Left ventricle myocardium inferior (tissue), 1 donor: ENCODE measurements at regions not wholly inside any gene's neighbourhood (a gene's known extent, or its start where the extent isn't known, plus 50 kb on each side); places are given as distances from the start of the nearest gene placed in this dataset.

ENCODE experiments used
- DNase-seq: peaks from one replicate; pipeline ENCODE4 v3.0.0-alpha.2; 2020
- H3K27ac ChIP-seq: fragments of 200-600 bp; replicated peaks from 2 replicates; pipeline ENCODE4 v1.8.0; 2021
- H3K27me3 ChIP-seq: fragments of 200-600 bp; 2 replicates; pipeline ENCODE4 v1.8.0; 2021; ENCODE audit warnings: low read depth
- H3K36me3 ChIP-seq: fragments of 200-600 bp; 2 replicates; pipeline ENCODE4 v1.8.0; 2021
- H3K4me1 ChIP-seq: fragments of 200-600 bp; 2 replicates; pipeline ENCODE4 v1.8.0; 2021
- H3K4me3 ChIP-seq: fragments of 200-600 bp; 2 replicates; pipeline ENCODE4 v1.8.0; 2021; ENCODE audit warnings: mild to moderate bottlenecking, moderate library complexity
- H3K9me3 ChIP-seq: fragments of 200-600 bp; replicated peaks from 2 replicates; pipeline ENCODE4 v1.8.0; 2021
- intact Hi-C: fragments of 100-400 bp; cut with micrococcal nuclease; formaldehyde crosslinking; loops from one replicate; pipeline ENCODE4 v1.11.0; 2022
- TF ChIP-seq, protein P1 (sequence below): fragments of 200-600 bp; IDR thresholded peaks from 2 replicates; pipeline ENCODE4 v1.8.0; 2021; ENCODE audit warnings: antibody characterized with exemption, mild to moderate bottlenecking, borderline replicate concordance
- donor health status: DM: no; HTN: yes; CAD: no; lungs with severe emphysema.

DNA sequence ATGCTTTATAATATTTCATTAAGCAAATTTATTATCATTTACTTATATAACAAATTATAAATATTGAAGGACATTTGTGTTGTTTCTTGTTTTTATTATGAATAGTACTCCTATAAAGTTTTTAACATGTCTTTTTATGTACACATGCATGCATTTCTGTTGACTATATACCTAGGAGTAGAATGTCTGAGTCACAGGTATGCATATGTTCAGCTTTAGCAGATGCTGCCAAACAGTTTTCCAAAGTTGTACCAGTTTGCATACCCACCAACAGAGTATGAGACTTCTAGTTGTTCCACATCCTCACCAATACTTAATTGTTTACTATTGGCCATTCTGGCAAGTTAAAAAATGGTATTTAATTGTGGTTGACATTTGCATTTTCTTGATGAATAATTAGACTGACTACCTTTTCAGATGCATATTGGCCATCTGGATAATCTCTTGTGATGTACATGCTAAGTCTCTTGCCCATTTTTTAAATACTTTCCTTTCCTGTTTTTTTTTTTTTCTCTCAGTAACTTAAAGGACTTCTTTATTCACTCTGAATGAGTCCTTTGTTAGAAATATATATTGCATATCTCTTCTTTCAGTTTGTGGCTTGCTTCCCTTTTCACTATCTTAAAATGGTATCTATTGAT is 132.2 kb upstream of the TRIM2 start:
- DNase-seq, result no peak
- TF ChIP-seq, protein P1, sequence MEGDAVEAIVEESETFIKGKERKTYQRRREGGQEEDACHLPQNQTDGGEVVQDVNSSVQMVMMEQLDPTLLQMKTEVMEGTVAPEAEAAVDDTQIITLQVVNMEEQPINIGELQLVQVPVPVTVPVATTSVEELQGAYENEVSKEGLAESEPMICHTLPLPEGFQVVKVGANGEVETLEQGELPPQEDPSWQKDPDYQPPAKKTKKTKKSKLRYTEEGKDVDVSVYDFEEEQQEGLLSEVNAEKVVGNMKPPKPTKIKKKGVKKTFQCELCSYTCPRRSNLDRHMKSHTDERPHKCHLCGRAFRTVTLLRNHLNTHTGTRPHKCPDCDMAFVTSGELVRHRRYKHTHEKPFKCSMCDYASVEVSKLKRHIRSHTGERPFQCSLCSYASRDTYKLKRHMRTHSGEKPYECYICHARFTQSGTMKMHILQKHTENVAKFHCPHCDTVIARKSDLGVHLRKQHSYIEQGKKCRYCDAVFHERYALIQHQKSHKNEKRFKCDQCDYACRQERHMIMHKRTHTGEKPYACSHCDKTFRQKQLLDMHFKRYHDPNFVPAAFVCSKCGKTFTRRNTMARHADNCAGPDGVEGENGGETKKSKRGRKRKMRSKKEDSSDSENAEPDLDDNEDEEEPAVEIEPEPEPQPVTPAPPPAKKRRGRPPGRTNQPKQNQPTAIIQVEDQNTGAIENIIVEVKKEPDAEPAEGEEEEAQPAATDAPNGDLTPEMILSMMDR, result no peak
- H3K4me3 ChIP-seq, result no peak overlapping the region
- no peaks in the 10 kb centered on the region for H3K4me1 ChIP-seq
- H3K36me3 ChIP-seq, result no peaks in the 10 kb centered on the region
- no peaks in the 10 kb centered on the region for H3K27me3 ChIP-seq
- no peaks in the 10 kb centered on the region for H3K9me3 ChIP-seq
- no peak overlapping the region for H3K27ac ChIP-seq
- intact Hi-C loops, result no loop called here

DNA sequence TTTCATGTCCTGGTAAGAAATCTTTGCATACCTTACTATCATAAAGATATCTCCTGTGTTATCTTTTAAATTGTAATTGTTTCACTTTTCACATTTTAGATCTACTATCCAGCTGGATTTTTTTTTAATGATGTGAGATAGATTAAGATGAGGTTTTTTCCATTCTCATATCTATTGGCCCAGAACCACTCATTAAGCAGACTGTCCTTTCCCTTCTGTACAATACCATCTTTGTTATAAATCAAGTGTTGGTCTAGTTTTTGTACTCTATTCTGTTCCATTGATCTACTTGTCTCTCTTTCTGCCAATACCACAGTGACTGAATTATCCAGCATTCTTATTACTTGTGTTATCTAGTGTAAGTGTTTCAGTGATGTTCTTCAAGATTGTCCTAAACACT is 131.6 kb upstream of the TRIM2 start:
- H3K27ac ChIP-seq, result no peak overlapping the region
- intact Hi-C loops, result no loop called here
- TF ChIP-seq, protein P1, result no peak
- no peaks in the 10 kb centered on the region for H3K27me3 ChIP-seq
- no peak for DNase-seq
- no peak overlapping the region for H3K4me3 ChIP-seq
- peaks cover under 1% of the 10 kb centered on the region for H3K9me3 ChIP-seq
- no peaks in the 10 kb centered on the region for H3K4me1 ChIP-seq
- H3K36me3 ChIP-seq, result no peaks in the 10 kb centered on the region

DNA sequence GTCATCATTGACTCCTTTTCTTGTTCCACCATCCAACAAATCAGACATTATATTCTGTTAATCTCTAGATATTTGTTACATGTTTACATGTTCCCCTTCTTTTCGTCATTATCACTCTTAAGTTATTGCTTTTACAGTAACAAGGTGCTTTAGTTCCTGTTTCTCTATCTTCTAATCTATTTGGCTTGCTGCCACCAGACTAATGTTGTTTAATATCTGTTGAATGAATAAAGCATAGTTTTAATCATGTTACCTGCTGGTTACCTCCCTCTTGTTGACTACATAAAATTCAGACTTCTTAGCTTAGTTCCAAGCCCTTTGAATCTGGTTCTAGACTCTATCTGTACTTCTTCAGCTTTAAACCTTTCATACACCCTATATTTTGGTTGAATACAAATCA is 129.8 kb upstream of the TRIM2 start:
- TF ChIP-seq, protein P1, result no peak
- DNase-seq, result no peak
- H3K27me3 ChIP-seq, result no peaks in the 10 kb centered on the region

DNA sequence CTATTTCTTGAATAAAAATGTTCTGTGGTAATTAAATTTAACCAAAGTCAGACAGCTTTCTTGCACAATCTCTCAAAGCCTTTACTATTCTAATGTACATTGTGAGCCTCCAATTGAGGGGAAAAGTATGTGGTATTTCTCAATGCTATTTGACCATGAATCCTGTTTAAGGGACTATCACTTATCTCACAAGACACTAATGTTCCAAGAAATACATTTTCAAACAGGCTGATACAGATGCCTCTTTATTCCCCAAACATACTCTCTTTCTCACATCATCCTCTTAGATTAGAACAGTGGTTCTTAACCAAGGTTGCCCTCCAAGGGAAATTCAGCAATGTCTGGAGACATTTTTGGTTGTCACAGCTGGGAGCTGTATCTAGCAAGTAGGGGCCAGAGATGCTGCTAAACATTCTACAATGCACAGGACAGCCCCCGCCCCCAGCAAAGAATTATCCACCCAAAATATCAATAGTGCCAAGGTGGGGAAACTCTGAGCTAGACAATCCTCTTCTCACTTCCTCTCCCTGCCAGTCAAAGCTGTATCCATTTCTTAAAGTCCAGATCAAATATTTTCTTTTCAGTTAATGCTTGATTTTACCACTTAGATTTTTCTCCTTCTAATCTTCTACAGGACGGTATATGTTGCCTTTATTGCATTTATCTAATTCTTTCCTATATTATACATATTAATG is 129.2 kb upstream of the TRIM2 start:
- H3K36me3 ChIP-seq, result no peaks in the 10 kb centered on the region
- no peak overlapping the region for H3K27ac ChIP-seq
- no peak overlapping the region for H3K4me3 ChIP-seq
- no peak for DNase-seq
- TF ChIP-seq, protein P1, result no peak
- H3K9me3 ChIP-seq, result peaks cover 5% of the 10 kb centered on the region
- H3K4me1 ChIP-seq, result no peaks in the 10 kb centered on the region
- intact Hi-C loops, result no loop called here
- no peaks in the 10 kb centered on the region for H3K27me3 ChIP-seq

More for the DNA sequence above, 129.8 kb upstream of the TRIM2 start:
- intact Hi-C loops, result no loop called here
- Histone ChIP-seq H3K27ac (no peak overlapping the region), H3K4me1 (no peaks in the 10 kb centered on the region), H3K9me3 (peaks cover 5% of the 10 kb centered on the region), H3K36me3 (no peaks in the 10 kb centered on the region), H3K4me3 (no peak overlapping the region)

DNA sequence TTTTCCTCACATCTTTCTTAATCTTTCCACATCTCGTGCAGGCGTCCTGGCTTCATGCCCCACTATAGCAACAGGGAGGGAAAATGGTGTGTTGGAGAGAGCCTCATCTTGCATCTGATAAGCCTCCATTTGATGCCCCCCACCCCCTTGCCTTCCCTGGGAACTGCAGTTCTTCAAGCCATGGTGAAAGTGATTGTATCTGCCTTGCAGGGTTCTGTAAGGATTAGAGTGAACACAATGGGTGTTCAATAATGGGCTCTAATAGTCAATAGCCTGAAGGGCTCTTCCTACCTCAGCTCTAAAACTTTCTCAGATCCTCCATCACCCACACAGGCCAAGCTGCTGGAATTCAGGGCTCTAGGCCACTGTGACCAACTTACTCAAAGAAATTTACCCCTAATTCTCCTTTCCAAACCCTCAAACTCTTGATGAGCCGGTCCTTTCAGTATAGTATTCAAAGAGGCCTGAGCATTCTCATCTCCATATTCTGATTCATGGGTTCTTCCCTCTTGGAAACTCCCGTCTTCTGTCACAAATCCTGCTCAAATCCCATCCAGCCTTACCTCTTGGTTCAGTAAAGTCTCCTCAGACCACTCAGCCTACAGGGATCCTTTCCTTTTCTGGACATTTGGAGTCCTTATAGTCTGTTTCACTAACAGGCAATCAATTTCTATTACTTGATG is 128.3 kb upstream of the TRIM2 start:
- intact Hi-C loops, result no loop called here
- Histone ChIP-seq H3K27me3 (no peaks in the 10 kb centered on the region), H3K4me1 (no peaks in the 10 kb centered on the region), H3K9me3 (peaks cover 5% of the 10 kb centered on the region), H3K4me3 (no peak overlapping the region), H3K27ac (no peak overlapping the region), H3K36me3 (no peaks in the 10 kb centered on the region)
- DNase-seq, result no peak
- TF ChIP-seq, protein P1, result no peak
